GM12864 (cell line): ENCODE measurements at regions not wholly inside any gene's neighbourhood (a gene's known extent, or its start where the extent isn't known, plus 50 kb on each side); places are given as distances from the start of the nearest gene placed in this dataset.

Experiments used
- DNase-seq: peaks from one replicate; pipeline ENCODE4 v3.0.0-alpha.2; 2011; ENCODE audit warnings: low read depth
- H3K4me3 ChIP-seq: 2 replicates; pipeline ENCODE4 v1.5.1; 2011; ENCODE audit warnings: mild to moderate bottlenecking, low read depth, low read length, control low read depth
- CTCF ChIP-seq: IDR thresholded peaks from 2 replicates; pipeline ENCODE4 v1.5.1; 2011; ENCODE audit warnings: low read depth, mild to moderate bottlenecking, moderate library complexity, low read length, control low read depth, inconsistent platforms; ENCODE audit errors: missing control alignments

GRCh38 chr13:81223778-81224177 lies 882.9 kb upstream of the SPRY2 start:
- TF ChIP-seq CTCF, result no peak
- no peak overlapping the region for H3K4me3 ChIP-seq
- DNase-seq, result no peak

DNA sequence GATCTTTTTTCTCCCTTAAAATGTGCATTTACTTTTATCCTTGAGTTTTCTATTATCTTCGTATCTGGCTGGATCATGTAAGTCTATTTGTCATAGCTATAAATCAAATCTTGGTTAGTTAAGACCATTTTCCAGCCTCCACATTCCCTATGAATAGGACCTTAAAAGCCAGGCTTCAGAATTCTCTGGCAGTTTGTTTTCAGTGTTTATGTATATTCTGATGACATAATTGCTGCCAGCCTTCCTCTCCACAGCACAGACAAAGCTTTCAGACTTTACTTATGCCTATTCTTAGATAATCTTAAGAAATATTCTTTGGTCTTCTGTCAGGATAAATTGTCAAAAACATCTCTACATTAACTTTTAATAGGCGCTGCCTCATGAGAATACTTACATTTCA lies 870.8 kb upstream of the SPRY2 start:
- no peak for TF ChIP-seq CTCF
- H3K4me3 ChIP-seq, result no peak overlapping the region
- no peak for DNase-seq

- DNase-seq, result no peak
- no peak overlapping the region for H3K4me3 ChIP-seq
- no peak for TF ChIP-seq CTCF
Measured at GRCh38 chr13:81207636-81208035, 866.7 kb upstream of the SPRY2 start.

DNA sequence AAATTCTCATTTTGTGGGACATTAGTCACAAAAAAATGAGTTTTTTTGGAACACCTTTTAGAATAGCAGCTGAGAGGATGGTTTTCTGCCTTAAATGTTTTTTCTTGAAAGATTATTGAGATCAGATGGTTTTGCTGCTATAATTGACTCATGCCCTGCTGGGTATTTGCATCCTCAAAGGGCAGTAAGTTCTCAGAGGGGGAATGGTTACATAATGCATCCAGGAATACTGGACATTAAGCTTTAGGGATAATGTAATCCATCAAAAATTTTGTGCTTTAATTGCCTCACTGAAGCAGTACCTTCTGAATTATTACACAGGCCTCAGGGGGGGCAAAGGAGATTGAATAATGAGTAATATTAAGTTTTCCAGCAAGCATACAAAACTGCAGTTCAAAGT lies 866.3 kb upstream of the SPRY2 start:
- no peak for DNase-seq
- H3K4me3 ChIP-seq, result no peak overlapping the region
- TF ChIP-seq CTCF, result no peak

GRCh38 chr13:81203783-81204182 lies 862.9 kb upstream of the SPRY2 start:
- no peak overlapping the region for H3K4me3 ChIP-seq
- DNase-seq, result no peak

DNA sequence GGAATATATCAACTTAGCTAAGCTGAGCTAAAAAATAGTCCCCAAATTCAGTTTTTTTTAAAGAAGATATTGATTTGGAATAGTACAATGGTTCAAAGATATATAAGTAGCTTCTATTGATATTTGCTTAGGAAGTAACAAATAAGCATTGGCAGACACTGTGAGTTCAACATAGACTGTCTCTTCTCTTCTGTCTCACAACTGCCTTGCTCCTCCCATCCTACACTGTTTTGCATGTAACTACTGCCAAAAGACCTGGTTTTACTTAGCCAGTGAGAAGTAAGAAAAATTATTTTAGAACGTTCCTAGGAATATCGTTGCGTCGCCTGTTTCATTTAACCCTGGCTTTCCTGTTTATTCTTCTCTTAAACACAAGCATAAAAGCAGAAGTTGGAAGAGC lies 859.0 kb upstream of the SPRY2 start:
- TF ChIP-seq CTCF, result no peak
- no peak overlapping the region for H3K4me3 ChIP-seq
- no peak for DNase-seq

More at GRCh38 chr13:81203783-81204182, 862.9 kb upstream of the SPRY2 start:
- TF ChIP-seq CTCF, result no peak

GRCh38 chr13:81197966-81198365 lies 857.0 kb upstream of the SPRY2 start:
- no peak overlapping the region for H3K4me3 ChIP-seq
- no peak for DNase-seq
- no peak for TF ChIP-seq CTCF
